Tibial artery (tissue), 4 donors: ENCODE measurements at regions not wholly inside any gene's neighbourhood (a gene's known extent, or its start where the extent isn't known, plus 50 kb on each side); places are given as distances from the start of the nearest gene placed in this dataset.

ENCODE experiments used
- DNase-seq, 2 donors: peaks; one replicate each; pipeline ENCODE4 v3.0.0-alpha.2; 2019
- H3K27ac ChIP-seq, 2 donors: fragments of 200-600 bp; sonication (generic) in 1 of 2; 1 replicate in 1 of 2; 2 replicates in 1 of 2; pipeline ENCODE4 v1.5.1; 2018 to 2019; ENCODE audit warnings: mild to moderate bottlenecking in 1 of 2
- H3K27me3 ChIP-seq, 2 donors: fragments of 200-600 bp; sonication (generic) in 1 of 2; one replicate each; pipeline versions ENCODE4 v1.5.1 to v1.6.0; 2016 to 2019
- H3K36me3 ChIP-seq, 3 donors: fragments of 200-600 bp; sonication (generic) in 2 of 3; one replicate each; pipeline ENCODE4 v1.5.1; 2016 to 2019; ENCODE audit warnings: mild to moderate bottlenecking in 2 of 3
- H3K4me1 ChIP-seq, 4 donors: fragments of 200-600 bp; sonication (generic) in 2 of 4; 1 replicate in 3 of 4; 2 replicates in 1 of 4; pipeline ENCODE4 v1.5.1; 2016 to 2019
- H3K4me3 ChIP-seq, 2 donors: fragments of 200-600 bp; sonication (generic) in 1 of 2; 1 replicate in 1 of 2; 2 replicates in 1 of 2; pipeline ENCODE4 v1.5.1; 2018 to 2019; ENCODE audit warnings: mild to moderate bottlenecking in 2 of 2
- H3K9me3 ChIP-seq, 3 donors: fragments of 200-600 bp; sonication (generic) in 1 of 3; one replicate each; pipeline ENCODE4 v1.5.1; 2016 to 2019
- CTCF ChIP-seq, 2 experiments: fragments of 200-600 bp in 1 of 2; fragments of 450-650 bp in 1 of 2; IDR thresholded peaks; one replicate each; pipeline ENCODE4 v1.5.1; 2017 to 2019; ENCODE audit warnings: antibody characterized with exemption in 2 of 2, mild to moderate bottlenecking in 1 of 2, moderate library complexity in 1 of 2
- intact Hi-C: fragments of 100-400 bp; cut with DNase I; formaldehyde crosslinking; loops from one replicate; pipeline ENCODE4 v1.15.0; 2023; ENCODE audit warnings: low total_unique reads

- H3K36me3 ChIP-seq: no peaks in the 10 kb centered on the region
- H3K4me3 ChIP-seq: no peak overlapping the region
- no peak overlapping the region for H3K27ac ChIP-seq
- TF ChIP-seq CTCF (IDR thresholded peaks at IDR 0.05): no peak
- no peak for DNase-seq
- intact Hi-C loops: loop anchor here (10.0 kb wide), 1 partner anchor 740 kb away; no protein-coding TSS in a partner anchor
- H3K27me3 ChIP-seq: no peaks in the 10 kb centered on the region
- no peaks in the 10 kb centered on the region for H3K9me3 ChIP-seq
- peaks cover 0 to 12% (median 4%) of the 10 kb centered on the region in 4 donors for H3K4me1 ChIP-seq
Measured at GRCh38 chr12:59084511-59085375, 164.4 kb upstream of the LRIG3 start.

- TF ChIP-seq CTCF (IDR thresholded peaks at IDR 0.05): no peak
- intact Hi-C loops: loop anchor here (10.0 kb wide), 1 partner anchor 738 kb away; no protein-coding TSS in a partner anchor
- peaks cover 0 to 12% (median 4%) of the 10 kb centered on the region in 4 donors for H3K4me1 ChIP-seq
- no peak overlapping the region for H3K27ac ChIP-seq
- no peaks in the 10 kb centered on the region for H3K27me3 ChIP-seq
- H3K9me3 ChIP-seq: no peaks in the 10 kb centered on the region
- no peak for DNase-seq
- H3K36me3 ChIP-seq: no peaks in the 10 kb centered on the region
- no peak overlapping the region for H3K4me3 ChIP-seq
Measured at GRCh38 chr12:59082952-59083351, 162.6 kb upstream of the LRIG3 start.

- DNase-seq: no peak
- no peak for TF ChIP-seq CTCF (IDR thresholded peaks at IDR 0.05)
- intact Hi-C loops: loop anchor here (10.0 kb wide), 1 partner anchor 735 kb away; no protein-coding TSS in a partner anchor
- peaks cover 0 to 15% (median 3%) of the 10 kb centered on the region in 4 donors for H3K4me1 ChIP-seq
- no peaks in the 10 kb centered on the region for H3K27me3 ChIP-seq
- H3K27ac ChIP-seq: no peak overlapping the region
- no peaks in the 10 kb centered on the region for H3K9me3 ChIP-seq
- no peak overlapping the region for H3K4me3 ChIP-seq
- no peaks in the 10 kb centered on the region for H3K36me3 ChIP-seq
Measured at GRCh38 chr12:59080101-59080500, 159.8 kb upstream of the LRIG3 start.

GRCh38 chr12:59079472-59079871 is 159.2 kb upstream of the LRIG3 start:
- no peaks in the 10 kb centered on the region for H3K27me3 ChIP-seq
- H3K9me3 ChIP-seq: no peaks in the 10 kb centered on the region
- H3K36me3 ChIP-seq: no peaks in the 10 kb centered on the region
- peaks cover 0 to 9% (median 0%) of the 10 kb centered on the region in 4 donors for H3K4me1 ChIP-seq
- H3K27ac ChIP-seq: no peak overlapping the region
- TF ChIP-seq CTCF (IDR thresholded peaks at IDR 0.05): no peak
- intact Hi-C loops: no loop called here
- no peak for DNase-seq
- H3K4me3 ChIP-seq: no peak overlapping the region

GRCh38 chr12:59079002-59079401 is 158.7 kb upstream of the LRIG3 start:
- Histone ChIP-seq H3K4me1 (peaks cover 0 to 6% (median 0%) of the 10 kb centered on the region in 4 donors), H3K4me3 (no peak overlapping the region), H3K27ac (no peak overlapping the region), H3K36me3 (no peaks in the 10 kb centered on the region), H3K27me3 (no peaks in the 10 kb centered on the region), H3K9me3 (no peaks in the 10 kb centered on the region)
- no peak for DNase-seq
- TF ChIP-seq CTCF (IDR thresholded peaks at IDR 0.05): no peak
- intact Hi-C loops: no loop called here
